ENCODE measurements at regions not wholly inside any gene's neighbourhood (a gene's known extent, or its start where the extent isn't known, plus 50 kb on each side); places are given as distances from the start of the nearest gene placed in this dataset.

GRCh38 chr11:109867784-109868183, 225.4 kb upstream of the ZC3H12C start:
- DNase-seq (ENCODE audit: insufficient read length, low spot score), result no peak
- TF ChIP-seq CTCF (IDR thresholded peaks at IDR 0.05; ENCODE audit: insufficient read depth, missing control alignments), result no peak
- no peak for FAIRE-seq

GRCh38 chr11:109869536-109869935, 223.7 kb upstream of the ZC3H12C start:
- DNase-seq (ENCODE audit: insufficient read length, low spot score), result no peak
- no peak for TF ChIP-seq CTCF (IDR thresholded peaks at IDR 0.05; ENCODE audit: insufficient read depth, missing control alignments)
- FAIRE-seq, result no peak

GRCh38 chr11:109870297-109870696, 222.9 kb upstream of the ZC3H12C start:
- no peak for DNase-seq (ENCODE audit: insufficient read length, low spot score)
- FAIRE-seq, result no peak
- TF ChIP-seq CTCF (IDR thresholded peaks at IDR 0.05; ENCODE audit: insufficient read depth, missing control alignments), result no peak

GRCh38 chr11:109877043-109877442, 216.1 kb upstream of the ZC3H12C start:
- no peak for TF ChIP-seq CTCF (IDR thresholded peaks at IDR 0.05; ENCODE audit: insufficient read depth, missing control alignments)
- DNase-seq (ENCODE audit: insufficient read length, low spot score), result no peak
- no peak for FAIRE-seq

GRCh38 chr11:109884501-109884900, 208.7 kb upstream of the ZC3H12C start:
- FAIRE-seq, result no peak
- no peak for DNase-seq (ENCODE audit: insufficient read length, low spot score)
- no peak for TF ChIP-seq CTCF (IDR thresholded peaks at IDR 0.05; ENCODE audit: insufficient read depth, missing control alignments)

GRCh38 chr11:109885006-109885405, 208.2 kb upstream of the ZC3H12C start:
- FAIRE-seq, result no peak
- TF ChIP-seq CTCF (IDR thresholded peaks at IDR 0.05; ENCODE audit: insufficient read depth, missing control alignments), result no peak
- DNase-seq (ENCODE audit: insufficient read length, low spot score), result no peak

- TF ChIP-seq CTCF (IDR thresholded peaks at IDR 0.05; ENCODE audit: insufficient read depth, missing control alignments), result no peak
- no peak for DNase-seq (ENCODE audit: insufficient read length, low spot score)
- FAIRE-seq, result no peak
Observed at GRCh38 chr11:109892321-109892794, 200.8 kb upstream of the ZC3H12C start.
